ENCODE measurements at regions not wholly inside any gene's neighbourhood (a gene's known extent, or its start where the extent isn't known, plus 50 kb on each side); places are given as distances from the start of the nearest gene placed in this dataset.

- in situ Hi-C loops (cut with MboI; ENCODE audit: low sequenced_read_pairs in 4 of 4): no loop called here
These were observed 395.6 kb upstream of the TLE4 start for GRCh38 chr9:79176014-79176697.

GRCh38 chr9:79184831-79185230 is 386.9 kb upstream of the TLE4 start:
- H3K36me3 ChIP-seq: no peaks in the 10 kb centered on the region
- intact Hi-C loops (cut with DNase I; ENCODE audit: low total_unique reads) (no loop called here), in situ Hi-C loops (cut with MboI; ENCODE audit: low sequenced_read_pairs in 4 of 4) (no loop called here)
- ATAC-seq (no peak), DNase-seq (no peak)
- H3K4me3 ChIP-seq: no peak overlapping the region
- TF ChIP-seq POLR2A (IDR thresholded peaks at IDR 0.05) (no peak), CTCF (IDR thresholded peaks at IDR 0.05 in 4 of 5, conservative IDR thresholded peaks at IDR 0.05 in 1 of 5) (no peak)
- H3K4me1 ChIP-seq: peaks cover 0 to 12% of the 10 kb centered on the region in 2 donors
- H3K27me3 ChIP-seq: no peaks in the 10 kb centered on the region
- H3K9me3 ChIP-seq: no peaks in the 10 kb centered on the region
- H3K27ac ChIP-seq: no peak overlapping the region

More at GRCh38 chr9:79176014-79176697, 395.6 kb upstream of the TLE4 start:
- Histone ChIP-seq H3K4me3 (no peak overlapping the region), H3K9me3 (no peaks in the 10 kb centered on the region), H3K36me3 (no peaks in the 10 kb centered on the region), H3K27me3 (no peaks in the 10 kb centered on the region), H3K4me1 (no peaks in the 10 kb centered on the region), H3K27ac (no peak overlapping the region)
- intact Hi-C loops (cut with DNase I; ENCODE audit: low total_unique reads): no loop called here
- no peak for TF ChIP-seq POLR2A (IDR thresholded peaks at IDR 0.05)
- no peak for TF ChIP-seq CTCF (IDR thresholded peaks at IDR 0.05 in 4 of 5, conservative IDR thresholded peaks at IDR 0.05 in 1 of 5)
- DNase-seq: no peak
- no peak for ATAC-seq

GRCh38 chr9:79185866-79186265 is 385.9 kb upstream of the TLE4 start:
- in situ Hi-C loops (cut with MboI; ENCODE audit: low sequenced_read_pairs in 4 of 4): no loop called here
- Histone ChIP-seq H3K4me1 (peaks cover 0 to 13% of the 10 kb centered on the region in 2 donors), H3K36me3 (no peaks in the 10 kb centered on the region), H3K9me3 (no peaks in the 10 kb centered on the region), H3K27me3 (no peaks in the 10 kb centered on the region), H3K4me3 (no peak overlapping the region), H3K27ac (no peak overlapping the region)
- ATAC-seq (no peak), DNase-seq (no peak)
- no peak for TF ChIP-seq CTCF (IDR thresholded peaks at IDR 0.05 in 4 of 5, conservative IDR thresholded peaks at IDR 0.05 in 1 of 5)
- no peak for TF ChIP-seq POLR2A (IDR thresholded peaks at IDR 0.05)
- intact Hi-C loops (cut with DNase I; ENCODE audit: low total_unique reads): no loop called here

- Histone ChIP-seq H3K27ac (no peak overlapping the region), H3K4me3 (no peak overlapping the region), H3K36me3 (no peaks in the 10 kb centered on the region), H3K27me3 (no peaks in the 10 kb centered on the region), H3K4me1 (peaks cover 0 to 13% of the 10 kb centered on the region in 2 donors), H3K9me3 (no peaks in the 10 kb centered on the region)
- TF ChIP-seq CTCF (IDR thresholded peaks at IDR 0.05 in 4 of 5, conservative IDR thresholded peaks at IDR 0.05 in 1 of 5): no peak
- no peak for TF ChIP-seq POLR2A (IDR thresholded peaks at IDR 0.05)
- ATAC-seq (peak in 1 of 2 donors; percentile 70), DNase-seq (peak in 1 of 2 donors; percentile 18)
- in situ Hi-C loops (cut with MboI; ENCODE audit: low sequenced_read_pairs in 4 of 4): no loop called here
- intact Hi-C loops (cut with DNase I; ENCODE audit: low total_unique reads): no loop called here
These were observed 382.2 kb upstream of the TLE4 start for GRCh38 chr9:79189511-79189924.

- Histone ChIP-seq H3K27me3 (no peaks in the 10 kb centered on the region), H3K9me3 (no peaks in the 10 kb centered on the region), H3K4me1 (peaks cover 0 to 13% of the 10 kb centered on the region in 2 donors), H3K4me3 (no peak overlapping the region), H3K27ac (no peak overlapping the region), H3K36me3 (no peaks in the 10 kb centered on the region)
- DNase-seq (no peak), ATAC-seq (no peak)
- in situ Hi-C loops (cut with MboI; ENCODE audit: low sequenced_read_pairs in 4 of 4): no loop called here
- TF ChIP-seq POLR2A (IDR thresholded peaks at IDR 0.05): no peak
- TF ChIP-seq CTCF (IDR thresholded peaks at IDR 0.05 in 4 of 5, conservative IDR thresholded peaks at IDR 0.05 in 1 of 5): no peak
- intact Hi-C loops (cut with DNase I; ENCODE audit: low total_unique reads): no loop called here
These were observed 378.8 kb upstream of the TLE4 start for GRCh38 chr9:79193001-79193400.

Measured in gastrocnemius medialis (tissue), 4 donors.